HG03175 (cell line): ENCODE measurements at regions not wholly inside any gene's neighbourhood (a gene's known extent, or its start where the extent isn't known, plus 50 kb on each side); places are given as distances from the start of the nearest gene placed in this dataset.
A peak's percentile ranks its signal among the peaks of the same experiment; 100 is the strongest.
"Not testable (repeated sequence)": the region's sequence is repeated elsewhere in the genome, so short reads cannot be mapped to it uniquely, and the experiment has no call there.

Experiments
- ATAC-seq: cut with Tn5 transposase; IDR thresholded peaks from one replicate; pipeline ENCODE4 v1.9.1; 2021; ENCODE audit warnings: mild to moderate bottlenecking, moderate library complexity; ENCODE audit not compliant: unreplicated experiment

DNA sequence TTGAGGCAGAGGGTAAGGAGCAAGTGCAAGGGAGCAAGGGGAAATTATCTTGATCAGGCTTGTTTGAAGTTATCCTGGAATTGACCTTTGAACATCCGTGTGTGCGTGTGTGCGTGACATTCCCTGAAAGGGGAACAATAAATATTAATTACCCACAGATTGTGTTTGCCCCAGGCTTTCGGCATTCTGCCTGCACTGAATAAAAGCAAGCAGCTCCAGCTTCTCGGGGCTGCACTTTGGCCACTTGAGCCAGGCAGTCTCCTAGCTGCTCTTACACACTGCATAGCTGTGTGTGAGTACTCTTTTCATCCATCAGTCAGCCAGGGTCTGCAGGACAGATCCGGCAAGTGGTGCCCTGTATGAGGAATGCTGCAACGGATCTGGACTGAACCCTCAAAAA is 107.7 kb upstream of the BTN3A2 start:
- no peak for ATAC-seq

DNA sequence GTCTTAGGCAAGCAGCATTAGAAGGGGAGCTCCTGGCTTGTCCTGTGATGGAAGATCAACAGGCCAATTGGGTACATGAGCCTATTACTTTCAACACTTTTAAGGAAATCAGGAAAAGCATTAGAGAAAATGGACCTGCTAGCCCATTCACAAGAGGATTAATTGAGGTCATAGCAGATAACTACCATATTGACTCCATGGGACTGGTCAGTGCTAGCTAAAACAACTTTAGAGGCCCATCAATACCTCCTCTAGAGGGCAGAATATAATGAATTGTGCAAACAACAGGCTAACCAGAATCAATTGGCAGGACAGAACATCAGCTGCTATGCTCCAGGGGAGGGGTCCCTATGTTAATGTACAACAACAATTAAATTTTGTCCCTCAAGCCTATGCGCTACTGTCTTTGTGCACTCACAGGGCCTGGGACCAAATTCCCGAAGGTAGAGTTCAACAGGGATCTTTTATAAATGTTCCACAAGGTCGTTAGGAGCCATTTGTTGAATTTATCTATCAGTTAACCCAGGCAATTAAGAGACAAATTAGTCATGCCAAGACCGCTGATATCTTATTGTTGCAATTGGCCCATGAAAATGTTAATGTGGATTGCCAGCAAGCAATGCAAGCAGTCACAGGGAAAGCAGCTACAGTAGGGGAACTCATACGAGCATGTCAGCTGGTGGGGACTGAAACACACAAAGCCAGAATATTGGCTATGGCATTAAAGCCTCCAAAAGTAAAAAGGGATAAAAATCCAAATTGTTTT is 106.6 kb upstream of the BTN3A2 start:
- ATAC-seq = no peak

DNA sequence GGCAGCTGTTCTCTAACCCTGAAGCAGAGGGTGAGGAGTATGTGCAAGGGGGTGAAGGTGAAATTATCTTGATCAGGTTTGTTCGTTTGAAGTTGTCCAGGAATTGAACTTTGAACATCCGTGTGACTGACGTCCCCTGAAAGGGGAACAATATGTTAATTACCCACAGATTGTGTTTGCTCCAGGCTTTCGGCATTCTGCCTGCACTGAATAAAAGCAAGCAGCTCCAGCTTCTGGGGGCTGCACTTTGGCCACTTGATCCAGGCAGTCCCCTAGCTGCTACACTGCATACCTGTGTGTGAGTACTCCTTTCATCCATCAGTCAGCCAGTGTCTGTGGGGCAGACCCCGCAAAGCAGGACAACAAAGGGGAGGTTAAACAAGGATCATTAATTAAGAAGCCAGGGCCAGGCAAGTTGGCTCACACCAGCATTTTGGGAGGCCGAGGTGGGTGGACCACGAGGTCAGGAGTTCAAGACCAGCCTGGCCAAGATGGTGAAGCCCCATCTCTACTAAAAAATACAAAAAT is 104.8 kb upstream of the BTN3A2 start:
- ATAC-seq = no peak

DNA sequence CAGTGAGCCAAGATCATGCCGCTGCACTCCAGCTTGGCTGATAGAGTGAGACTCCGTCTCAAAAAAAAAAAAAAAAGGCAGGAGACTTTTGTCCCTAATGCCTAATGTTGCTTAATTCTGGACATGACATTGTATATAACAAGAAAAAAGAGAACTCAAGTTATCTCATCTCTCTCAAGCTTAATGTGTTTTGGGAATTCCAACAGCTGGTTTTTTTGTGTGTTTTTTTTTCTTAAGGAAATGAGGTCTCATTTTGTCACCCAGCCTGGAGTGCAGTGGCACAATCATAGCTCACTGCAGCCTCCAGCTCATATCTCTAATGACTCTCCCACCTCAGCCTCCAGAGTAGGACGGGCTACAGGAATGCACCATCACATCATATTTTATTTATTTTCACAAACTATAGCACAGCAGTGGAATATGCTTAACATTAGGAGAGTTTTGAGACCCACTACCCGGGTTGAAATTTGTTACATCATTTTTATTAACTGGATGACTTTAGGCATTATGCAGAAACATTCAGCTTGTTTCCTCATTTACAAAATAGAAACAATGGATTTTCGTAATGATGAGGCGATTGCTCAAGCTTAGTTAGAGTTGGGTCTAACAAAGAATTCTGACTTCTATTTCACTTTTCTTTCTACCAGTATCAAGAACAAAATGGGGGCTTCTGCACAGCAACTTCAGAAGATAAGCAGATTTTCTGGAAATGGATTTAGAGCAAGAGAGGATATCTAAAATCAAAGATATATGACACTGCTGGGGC is 104.1 kb upstream of the BTN3A2 start:
- ATAC-seq = no peak

DNA sequence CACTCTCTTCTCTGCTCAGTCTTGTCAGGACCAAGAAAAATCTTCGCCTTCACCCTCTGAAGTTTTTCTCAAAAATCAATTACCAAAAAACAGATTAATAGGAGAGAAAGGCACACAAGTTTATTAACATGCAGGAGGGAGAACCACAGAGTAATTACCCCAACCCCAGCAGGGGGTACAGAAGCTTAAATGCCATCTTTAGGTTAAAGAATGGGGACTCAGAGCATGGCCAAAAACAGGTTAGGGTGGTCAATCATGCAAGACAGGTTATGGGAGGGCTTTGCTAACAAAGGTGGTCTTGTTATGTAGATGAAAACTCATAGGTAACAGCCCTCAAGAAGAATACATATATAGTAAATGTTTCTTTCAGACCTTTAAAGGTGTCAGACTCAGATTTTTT is 100.5 kb upstream of the BTN3A2 start:
- ATAC-seq = no peak

DNA sequence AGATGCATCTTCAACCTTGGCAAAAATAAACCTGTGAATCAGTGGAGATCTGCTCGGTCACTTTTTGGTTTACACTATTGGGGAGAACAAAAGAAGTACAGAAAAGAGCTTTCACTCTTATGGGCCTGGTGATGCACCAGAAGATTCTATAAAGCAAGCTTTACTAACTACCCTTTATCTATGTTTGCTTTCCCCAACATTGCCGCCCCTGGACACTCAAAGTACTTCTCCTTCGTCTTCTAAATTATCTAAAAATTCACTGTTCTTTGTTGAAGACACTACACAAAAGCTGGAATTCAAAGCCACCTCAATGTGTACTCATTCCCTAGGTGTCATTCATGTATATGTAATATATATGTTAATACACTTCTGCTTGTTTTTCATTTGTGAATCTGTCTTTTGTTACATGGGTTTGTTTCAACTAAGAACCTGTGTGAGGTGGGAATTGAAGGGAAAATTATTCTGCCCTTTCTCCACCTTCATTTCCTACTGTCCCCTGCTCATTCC is 97.9 kb upstream of the BTN3A2 start:
- ATAC-seq = no peak

DNA sequence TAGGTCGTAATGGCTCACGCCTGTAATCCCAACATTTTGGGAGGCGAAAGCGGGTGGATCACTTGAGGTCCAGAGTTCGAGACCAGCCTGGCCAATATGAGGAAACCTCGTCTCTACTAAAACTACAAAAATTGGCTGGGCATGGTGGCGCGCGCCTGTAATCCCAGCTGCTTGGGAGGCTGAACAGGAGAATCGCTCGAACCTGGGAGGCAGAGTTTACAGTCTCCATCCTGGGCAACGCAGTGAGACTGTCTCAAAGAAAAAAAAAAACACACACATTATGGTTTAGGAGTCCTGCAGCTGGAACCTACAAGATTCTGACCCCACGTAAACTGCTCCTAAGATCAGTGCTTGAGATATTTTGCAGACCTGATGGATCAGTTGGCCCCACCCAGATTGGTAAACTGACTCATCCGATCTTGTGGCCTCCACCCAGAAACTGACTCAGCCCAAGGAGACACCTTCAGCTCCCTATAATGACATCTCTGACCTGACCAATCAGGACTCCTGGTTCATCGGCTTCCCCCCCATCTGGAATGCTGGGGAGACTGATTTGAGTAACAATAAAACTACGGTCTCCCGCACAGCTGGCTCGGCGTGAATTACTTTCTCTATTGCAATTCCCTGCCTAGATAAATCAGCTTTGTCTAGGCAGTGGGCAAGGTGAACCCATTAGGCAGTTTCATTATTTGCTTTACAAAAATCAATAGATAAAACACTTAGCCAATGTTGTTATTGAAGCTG is 96.2 kb upstream of the BTN3A2 start:
- no peak for ATAC-seq

DNA sequence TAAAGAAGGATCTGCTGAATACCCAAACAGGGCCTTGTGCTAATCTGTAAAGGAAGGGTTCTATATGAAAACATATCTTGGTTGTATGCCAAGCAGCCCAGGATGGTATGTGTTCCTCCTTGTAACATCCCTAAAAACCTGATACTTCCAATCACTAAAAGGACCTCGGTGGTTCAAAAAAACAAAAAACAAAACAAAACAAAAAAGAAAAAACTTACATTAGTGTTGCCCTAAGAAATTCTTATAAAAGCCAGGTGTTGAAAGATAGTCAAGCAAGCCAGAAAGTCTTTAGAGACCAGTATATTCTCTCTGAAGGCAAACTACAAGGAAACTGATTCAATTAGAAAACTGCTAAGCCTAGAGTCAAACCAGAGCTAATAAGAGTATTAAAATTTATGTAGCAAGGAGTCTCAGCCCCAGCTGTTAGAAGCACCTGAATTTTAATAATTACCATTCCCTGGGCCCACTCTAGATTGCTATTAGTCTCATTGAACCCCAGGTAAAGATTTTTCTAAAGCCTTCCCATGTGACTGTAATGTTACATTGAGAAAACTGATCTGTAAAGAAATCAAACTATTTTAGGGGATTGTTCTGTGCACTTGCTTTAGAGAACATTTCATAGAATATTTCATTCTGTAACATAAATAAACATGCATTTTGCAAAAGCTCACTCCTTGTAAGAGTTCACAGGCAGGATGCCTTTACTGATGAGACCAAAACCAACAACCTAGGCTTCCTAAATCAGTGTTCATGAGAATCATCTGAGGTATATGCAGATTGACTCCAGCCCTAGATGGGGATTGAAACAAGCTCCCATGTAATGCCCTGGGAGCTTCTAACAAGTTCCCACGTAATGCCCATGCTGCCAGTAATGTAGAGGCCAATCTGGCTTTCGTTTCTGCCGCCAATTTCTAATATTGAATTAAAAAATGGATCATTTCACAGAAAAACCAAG is 95.2 kb upstream of the BTN3A2 start:
- no peak for ATAC-seq

DNA sequence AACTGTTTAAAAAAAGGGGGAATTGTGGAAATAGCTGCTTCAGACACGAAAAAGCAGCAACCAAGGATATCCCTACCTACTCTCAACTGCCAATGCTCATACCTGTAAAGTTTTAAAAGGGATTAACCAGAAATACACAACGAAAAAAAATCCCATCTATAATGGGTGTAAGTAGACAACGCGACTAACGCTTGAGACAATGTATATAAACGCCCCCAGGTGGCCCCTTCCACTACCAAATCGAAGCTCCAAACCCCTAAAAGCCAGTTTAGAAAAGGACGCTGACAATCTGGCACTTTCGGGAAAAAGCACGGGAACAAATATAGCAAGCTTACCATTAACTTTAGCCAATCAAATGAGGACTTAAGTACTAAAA is 94.5 kb upstream of the BTN3A2 start:
- no peak for ATAC-seq

DNA sequence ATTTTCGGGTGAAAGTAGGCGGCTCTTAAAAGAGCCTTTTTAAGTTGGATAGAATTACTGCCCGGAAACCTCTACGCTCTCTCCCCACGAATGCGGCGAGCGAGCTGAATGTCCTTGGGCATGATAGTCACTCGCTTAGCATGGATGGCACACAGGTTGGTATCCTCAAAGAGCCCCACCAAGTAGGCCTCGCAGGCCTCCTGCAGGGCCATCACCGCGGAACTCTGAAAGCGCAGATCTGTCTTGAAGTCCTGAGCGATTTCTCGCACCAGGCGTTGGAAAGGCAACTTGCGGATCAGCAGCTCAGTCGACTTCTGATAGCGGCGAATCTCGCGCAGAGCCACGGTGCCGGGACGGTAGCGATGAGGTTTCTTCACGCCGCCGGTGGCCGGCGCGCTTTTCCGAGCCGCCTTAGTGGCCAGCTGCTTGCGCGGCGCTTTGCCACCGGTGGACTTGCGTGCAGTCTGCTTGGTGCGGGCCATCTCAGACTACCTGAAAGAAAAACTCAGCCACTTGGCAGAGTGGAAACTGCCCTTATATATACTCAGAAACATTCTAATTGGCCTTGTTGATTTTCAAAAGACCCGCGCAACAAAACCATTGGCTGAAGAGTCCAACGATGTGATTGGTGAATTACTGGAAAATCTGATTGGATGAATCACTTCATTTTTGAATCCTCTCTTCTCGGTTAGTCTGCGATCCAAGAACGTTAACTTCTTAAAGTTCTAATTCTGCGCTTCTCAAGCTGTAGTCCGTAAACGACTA is 93.9 kb upstream of the BTN3A2 start:
- peak; percentile 42 for ATAC-seq

DNA sequence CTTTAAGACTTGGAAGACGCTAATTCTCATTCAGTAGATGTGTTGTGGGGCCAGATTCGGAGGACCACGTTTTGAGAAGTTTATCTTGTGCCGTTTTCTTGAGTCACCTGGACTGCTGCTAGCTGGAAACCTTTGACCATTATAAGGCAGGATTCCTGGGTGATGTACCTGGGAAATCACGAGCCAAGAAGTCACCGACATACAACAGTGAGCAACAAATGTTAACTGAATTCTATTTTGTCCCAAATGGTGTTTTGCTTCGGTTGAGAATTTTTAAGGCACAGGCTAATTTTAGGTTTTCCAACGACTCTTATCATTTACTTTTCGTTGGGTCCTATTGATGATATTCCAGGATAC is 93.4 kb upstream of the BTN3A2 start:
- no peak for ATAC-seq

DNA sequence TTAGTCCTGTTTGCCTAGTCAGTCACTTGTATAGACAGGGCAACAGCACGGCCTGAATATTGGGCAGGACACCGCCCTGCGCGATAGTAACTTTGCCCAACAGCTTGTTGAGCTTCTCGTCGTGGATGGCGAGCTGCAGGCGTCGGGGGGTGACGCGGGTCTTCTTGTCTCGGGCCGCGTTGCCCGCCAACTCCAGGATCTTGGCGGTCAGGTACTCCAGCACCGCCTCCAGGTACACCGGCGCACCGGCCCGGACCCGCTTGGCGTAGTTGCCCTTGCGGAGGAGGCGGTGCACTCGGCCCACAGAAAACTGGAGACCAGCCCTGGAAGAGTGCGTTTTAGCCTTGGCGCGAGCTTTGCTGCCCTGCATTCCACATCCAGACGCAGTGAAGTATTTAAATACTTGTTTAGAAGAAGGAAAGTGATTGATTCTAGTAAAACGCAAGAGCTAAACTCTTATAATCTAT is 92.8 kb upstream of the BTN3A2 start:
- ATAC-seq = peak; percentile 16

DNA sequence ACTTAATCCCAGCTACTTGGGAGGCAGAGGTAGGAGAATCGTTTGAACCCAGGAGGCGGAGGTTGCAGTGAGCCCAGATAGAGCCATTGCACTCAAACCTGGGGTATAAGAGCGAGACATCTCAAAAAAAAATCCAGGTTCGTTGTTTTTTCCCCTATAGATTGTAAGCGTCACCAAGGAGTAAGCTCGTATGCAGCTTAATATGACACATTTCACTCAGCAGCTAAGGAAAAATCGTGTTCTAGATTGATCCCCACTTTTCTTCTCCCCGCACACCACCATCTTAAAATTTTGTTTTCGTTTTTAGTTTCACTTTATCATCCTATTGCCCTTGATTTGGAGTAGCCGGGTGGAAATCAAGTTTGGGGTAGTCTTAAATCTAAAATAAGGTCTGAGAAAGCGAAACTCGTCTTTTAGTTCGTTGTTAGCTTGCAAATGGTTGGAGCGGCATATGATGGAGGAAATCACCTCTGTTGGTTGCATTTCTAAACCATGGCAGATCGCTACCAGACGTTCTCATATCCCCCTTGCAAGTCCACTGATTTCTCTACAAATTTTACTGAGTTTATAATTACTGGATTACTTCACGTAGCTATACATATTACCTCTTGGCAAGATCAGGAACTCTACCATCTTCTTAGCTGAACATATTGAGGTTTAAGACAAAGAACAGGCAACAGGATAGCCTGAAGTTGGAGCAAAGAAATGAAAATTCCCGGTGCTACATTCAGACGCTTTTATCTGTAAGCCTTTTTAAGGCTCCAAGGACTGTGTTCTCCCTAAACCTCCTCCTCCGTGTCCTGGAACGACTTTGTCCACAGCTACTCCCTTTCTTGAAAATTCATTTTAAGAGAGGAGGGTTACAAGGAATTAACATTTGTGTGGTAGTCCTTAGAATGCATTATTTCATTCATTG is 91.1 kb upstream of the BTN3A2 start:
- ATAC-seq = no peak

DNA sequence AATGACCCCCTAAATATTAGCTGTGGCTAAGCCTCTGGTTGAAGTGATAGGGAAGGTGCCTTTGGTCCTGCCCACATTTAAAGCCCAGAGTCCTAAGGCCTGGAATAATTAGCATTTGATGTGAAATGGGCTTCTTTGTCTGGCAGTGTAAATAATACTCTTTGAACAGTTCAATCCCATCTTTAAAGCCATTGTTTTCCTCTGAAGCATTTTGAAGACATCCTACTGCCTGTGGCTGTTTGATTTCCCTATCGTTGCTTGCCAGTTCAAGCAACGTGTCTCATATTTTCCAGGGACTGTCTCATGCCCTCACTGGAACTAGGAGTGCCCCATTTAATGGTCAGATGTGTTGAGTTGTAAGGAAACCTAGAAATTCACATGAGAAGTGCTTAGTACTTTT is 89.3 kb upstream of the BTN3A2 start:
- no peak for ATAC-seq

DNA sequence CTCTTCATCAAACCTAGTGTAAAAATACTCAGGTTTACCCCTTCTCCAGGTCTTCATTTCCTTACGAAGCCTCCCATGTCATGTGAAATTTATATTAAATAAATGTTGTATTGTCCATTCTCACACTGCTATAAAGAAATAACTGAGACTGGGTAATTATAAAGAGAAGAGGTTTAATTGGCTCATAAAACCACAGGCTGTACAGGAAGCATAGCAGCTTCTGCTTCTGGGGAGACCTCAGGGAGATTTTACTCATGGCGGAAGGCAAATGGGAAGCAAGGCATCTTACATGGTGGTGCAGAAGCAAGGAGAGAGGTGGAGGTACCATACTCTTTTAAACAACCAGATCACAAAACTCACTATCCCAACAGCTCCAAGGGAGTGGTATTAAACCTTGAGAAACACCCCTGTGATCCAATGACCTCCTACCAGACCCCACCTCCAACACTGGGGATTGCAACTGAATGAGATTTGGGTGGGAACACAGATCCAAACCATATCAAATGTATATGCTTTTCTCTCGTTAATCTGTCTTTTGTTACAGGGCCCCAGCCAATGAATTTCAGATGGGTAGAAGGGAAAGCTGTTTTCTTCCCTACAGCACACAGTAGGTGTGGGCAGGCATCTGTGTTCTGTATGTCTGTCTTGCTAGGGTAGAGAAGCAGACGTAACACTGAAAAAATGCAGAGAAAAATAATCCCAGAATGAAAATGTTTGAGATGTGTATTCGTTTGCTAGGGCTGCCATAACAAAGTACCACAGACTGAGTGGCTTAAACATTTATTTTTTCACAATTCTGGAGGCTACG is 88.0 kb upstream of the BTN3A2 start:
- ATAC-seq = no peak

DNA sequence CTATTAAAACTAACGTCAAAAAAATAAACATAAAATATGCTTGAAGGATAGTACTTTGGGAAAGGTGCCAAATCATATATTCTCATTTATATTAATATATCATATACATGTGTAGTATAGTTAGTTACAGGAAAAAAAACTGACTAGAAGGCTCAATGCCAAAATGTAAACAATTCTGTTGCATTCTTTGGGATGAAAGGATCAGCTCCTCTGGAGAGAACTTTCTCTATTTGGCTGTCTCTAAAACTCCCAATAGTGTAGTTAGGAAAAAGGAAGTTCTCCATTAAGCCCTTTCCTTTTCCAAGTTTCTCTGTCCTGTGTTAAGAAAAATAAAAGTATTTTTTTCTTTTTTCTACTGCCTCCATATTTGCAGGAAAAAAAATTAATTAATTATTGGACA is 86.5 kb upstream of the BTN3A2 start:
- ATAC-seq = no peak

DNA sequence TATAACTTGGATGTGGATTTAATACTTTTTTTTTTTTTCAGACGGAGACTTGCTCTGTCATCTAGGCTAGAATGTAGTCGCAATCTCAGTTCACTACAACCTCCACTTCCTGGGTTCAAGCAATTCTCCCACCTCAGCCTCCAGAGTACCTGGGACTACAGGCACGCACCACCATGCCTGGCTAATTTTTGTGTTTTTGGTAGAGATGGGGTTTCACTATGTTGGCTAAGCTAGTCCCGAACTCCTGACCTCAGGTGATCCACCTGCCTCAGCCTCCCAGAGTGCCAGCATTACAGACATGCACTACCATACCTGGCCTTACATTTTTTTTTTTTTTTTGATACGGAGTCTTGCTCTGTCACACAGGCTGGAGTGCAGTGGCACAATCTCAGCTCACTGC is 85.6 kb upstream of the BTN3A2 start:
- not testable (repeated sequence) for ATAC-seq

DNA sequence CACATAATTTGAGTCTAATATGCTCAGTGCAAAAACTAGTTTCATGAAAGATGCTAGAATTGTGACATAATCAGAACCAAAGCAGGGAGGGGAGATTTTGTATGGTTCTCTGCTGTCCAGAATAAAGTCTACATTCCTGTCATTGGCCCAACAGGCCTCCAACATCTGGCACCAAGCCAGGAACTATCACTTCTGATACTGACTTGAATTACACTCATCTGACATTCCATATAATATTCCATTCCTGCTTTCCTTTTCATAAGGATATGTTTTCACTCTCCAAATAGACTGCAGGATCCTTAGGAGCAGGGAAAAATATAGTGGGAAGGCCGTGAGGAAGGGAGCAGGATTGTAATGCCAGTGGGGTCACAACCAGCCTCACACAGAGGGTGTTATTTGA is 84.6 kb upstream of the BTN3A2 start:
- no peak for ATAC-seq
